GM18951 (cell line): ENCODE measurements at regions not wholly inside any gene's neighbourhood (a gene's known extent, or its start where the extent isn't known, plus 50 kb on each side); places are given as distances from the start of the nearest gene placed in this dataset.
"Not testable (repeated sequence)": the region's sequence is repeated elsewhere in the genome, so short reads cannot be mapped to it uniquely, and the experiment has no call there.

Source experiments
- POLR2A ChIP-seq: IDR thresholded peaks from 4 replicates; pipeline ENCODE4 v1.6.1; 2011; ENCODE audit warnings: mild to moderate bottlenecking; ENCODE audit not compliant: insufficient read length, insufficient read depth; ENCODE audit errors: extremely low read depth
- in situ Hi-C: fragments of 300-500 bp; cut with MboI; formaldehyde crosslinking; loops from one replicate; pipeline ENCODE4 v1.12.0; 2022; ENCODE audit warnings: low sequenced_read_pairs, mixed read lengths, inconsistent platforms; ENCODE audit not compliant: unreplicated experiment

DNA sequence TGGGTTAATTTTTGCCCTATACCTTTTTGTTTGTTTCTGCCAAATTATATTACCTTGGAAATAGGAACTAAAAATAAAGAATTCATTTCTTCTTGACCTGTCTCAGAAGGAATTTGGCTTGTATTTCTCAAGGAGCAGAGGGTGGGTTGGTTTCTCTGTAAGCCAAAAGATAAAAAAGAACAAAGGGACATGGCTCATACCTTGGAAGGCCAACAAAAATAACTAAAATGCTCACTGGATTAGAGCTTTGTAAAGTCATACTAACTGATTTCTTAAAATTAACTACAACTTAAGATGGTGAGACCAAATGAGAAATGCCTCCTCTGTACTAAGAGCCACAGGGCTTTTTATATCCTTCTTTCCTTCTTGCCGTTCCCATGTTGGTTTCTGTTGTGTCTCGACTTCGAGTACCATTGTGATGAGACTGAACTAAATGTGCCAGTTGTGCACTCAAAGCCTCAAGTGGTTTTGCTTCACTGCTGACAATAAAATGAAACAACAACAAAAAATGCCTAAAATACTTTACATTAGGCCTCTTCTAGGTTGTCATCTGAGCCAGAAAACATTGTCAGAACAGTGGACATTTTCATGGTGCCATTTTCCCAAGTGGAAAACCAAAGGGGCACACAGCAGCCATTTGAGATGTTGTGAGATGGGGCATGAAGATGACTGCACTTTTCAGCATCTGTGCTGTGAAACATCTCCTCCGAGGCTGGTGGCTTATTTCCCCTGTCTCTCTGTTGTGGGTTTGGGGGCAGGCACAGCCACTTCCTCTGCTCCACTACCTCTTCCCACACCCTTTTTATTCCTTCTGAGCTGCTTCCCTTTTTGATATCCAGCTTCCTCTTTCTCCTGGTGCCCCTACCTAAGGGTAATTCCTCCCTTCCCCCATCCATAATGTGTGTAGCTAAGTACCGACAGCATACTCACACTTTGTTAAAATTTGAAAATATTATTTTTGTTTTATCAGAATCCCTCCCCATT lies 51.8 kb upstream of the AGR3 start:
- TF ChIP-seq POLR2A = no peak
- in situ Hi-C loops = no loop called here

DNA sequence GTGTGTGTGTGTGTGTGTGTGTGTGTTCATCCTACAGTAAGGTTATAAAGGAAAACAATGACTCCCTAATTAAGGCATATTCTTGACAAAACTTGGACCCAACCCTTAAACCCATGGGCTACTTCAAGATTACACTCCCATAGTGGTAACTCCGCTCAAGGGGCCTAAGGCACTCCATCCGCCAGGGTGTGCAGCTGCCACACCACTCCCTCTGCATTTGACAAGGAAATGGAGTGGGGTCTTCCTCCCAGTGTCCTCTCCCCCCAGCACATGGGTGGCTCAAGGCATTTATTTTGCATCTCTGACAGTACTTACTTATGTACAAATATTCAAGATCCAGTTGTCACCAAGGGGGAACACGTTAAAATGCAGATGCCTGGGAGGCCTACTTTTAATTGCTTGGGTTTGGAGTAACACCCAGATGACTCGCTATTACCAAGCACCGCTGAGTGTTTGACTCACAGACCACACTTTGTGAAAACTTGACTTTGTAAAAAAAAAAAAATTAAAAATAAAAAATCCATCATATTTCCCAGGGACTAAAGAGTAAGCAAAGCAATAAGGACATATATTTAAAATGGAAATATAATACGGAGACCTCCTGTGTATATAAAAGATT lies 53.0 kb upstream of the AGR3 start:
- TF ChIP-seq POLR2A = no peak
- in situ Hi-C loops = no loop called here

DNA sequence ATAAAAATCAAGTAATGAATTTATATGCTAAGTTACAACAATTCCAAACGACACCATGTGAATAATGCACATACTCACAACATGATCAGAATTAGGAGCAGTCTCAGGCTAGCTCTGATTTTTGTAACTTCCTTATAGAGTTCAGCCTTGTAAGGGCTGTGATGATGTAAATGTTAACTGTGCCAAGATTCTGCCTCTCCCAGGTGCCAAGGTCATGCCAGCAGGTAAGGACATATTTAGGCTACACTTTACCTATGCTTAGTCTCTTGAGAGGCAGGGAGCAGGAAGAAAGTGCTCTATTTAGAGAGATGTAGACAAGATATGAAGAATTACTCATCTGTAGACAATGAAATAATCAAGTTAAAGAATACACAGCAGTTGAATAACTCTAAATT lies 53.6 kb upstream of the AGR3 start:
- in situ Hi-C loops = no loop called here
- TF ChIP-seq POLR2A = no peak

DNA sequence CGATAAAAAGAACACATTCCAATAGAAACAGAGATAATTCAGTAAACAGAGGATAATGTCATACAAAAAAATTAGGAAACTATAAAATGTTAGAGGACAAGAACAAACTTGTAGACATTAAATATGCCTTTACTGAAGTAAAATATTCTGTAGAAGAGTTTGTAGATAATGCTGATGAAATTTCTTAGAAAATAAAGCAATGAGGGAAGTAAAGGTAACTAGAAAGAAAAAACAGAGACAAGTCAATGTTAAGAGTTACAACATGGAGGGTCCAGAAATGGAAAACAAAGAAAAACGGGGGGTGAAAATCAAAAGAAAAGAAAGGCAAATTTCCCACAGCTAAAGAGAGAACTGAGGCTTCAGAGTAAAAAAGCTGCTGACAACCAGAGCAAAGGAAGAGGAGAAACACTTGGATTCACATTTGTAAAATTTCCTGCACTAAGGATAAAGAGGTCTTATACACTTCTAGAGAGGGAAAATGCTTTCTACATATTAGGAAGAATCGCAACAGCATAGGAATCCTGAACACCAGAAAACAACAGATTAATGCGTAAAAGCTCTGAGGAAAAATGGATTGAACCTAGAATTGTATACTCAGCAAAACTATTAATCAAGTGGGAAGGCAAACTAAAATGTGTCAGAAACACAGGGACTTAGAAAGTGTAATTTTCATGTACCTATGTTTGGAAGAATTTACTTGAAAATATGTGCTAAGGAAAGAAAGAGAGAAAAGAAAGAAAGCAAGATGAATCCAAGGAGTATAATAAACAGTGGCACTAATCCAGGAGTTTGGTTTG lies 55.0 kb upstream of the AGR3 start:
- in situ Hi-C loops = no loop called here
- no peak for TF ChIP-seq POLR2A

DNA sequence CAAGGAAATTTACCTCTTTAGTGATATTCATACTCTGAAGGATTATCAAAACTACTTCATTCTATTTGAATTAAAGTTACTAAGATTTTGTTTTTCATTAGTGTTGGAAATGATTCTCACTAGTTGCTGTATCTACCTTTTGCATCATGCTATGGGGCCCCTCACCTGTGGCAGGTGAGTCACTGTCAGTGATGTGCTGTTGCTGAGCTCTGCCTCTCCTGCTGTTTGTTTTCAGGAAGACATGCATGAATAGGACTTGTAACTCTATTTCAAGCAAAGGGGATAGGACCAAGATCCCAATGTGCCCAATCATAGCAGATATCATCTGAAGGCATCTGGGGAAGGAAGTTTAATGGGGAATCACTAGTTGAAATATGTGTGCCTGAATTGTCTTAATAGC lies 57.4 kb upstream of the AGR3 start:
- in situ Hi-C loops = no loop called here
- TF ChIP-seq POLR2A = no peak

DNA sequence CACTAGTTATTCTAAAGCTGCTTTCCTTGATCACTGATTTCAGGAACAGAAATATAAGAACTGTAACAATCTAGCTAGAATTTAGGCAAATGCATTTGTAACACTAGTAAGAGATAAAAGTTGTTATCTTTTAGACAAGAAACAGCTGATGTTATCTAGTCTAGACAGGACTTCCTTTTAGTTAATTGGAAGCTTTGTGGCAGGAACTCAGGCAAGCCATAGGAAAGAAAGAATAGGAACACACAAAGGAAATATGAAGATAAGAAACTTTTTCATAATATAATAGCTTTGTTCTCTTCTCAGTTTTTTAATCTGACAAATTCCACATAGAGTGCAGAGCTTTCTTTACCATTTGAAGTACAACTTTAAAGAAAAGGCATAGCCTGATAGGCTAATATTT lies 59.0 kb upstream of the AGR3 start:
- no peak for TF ChIP-seq POLR2A
- in situ Hi-C loops = no loop called here

DNA sequence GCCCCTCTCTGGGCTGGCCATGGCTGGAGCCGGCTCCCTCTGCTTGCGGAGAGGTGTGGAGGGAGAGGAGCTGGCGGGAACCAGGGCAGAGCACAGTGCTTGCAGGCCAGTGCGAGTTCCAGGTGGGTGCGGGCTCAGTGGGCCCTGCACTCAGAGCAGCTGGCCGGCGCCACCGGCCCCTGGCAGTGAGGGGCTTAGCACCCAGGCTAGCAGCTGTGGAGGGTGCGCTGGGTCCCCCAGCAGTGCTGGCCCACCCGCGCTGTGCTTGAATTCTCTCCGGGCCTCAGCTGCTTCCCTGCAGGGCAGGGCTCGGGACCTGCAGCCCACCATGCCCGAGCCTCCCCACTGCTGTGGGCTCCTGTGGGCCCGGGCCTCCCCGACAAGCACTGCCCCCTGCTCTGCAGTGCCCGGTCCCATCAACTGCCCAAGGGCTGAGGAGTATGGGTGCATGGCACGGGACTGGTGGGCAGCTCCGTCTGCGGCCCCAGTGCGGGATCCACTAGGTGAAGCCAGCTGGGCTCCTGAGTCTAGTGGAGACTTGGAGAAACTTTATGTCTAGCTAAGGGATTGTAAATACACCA lies 61.2 kb upstream of the AGR3 start:
- in situ Hi-C loops = no loop called here
- no peak for TF ChIP-seq POLR2A

DNA sequence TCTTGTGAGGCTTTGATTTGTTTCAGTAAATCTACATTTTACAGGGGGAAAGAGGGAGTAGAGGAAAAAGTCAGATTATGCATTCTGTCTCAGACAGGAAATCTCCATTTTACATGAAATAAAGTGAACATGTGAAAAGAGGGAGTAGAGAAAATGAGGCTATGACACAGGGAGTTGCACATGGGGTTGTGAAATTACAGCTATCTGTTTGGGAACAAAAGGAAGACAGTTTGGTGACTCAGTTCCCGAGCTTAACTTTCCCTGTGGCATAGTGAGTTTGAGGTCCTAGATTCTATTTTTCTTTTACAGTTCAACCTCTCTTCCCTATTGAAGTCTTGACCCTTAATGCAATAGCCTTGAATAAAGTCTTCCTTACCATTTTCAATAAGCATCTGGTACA lies 63.2 kb upstream of the AGR3 start:
- in situ Hi-C loops = no loop called here
- TF ChIP-seq POLR2A = no peak

DNA sequence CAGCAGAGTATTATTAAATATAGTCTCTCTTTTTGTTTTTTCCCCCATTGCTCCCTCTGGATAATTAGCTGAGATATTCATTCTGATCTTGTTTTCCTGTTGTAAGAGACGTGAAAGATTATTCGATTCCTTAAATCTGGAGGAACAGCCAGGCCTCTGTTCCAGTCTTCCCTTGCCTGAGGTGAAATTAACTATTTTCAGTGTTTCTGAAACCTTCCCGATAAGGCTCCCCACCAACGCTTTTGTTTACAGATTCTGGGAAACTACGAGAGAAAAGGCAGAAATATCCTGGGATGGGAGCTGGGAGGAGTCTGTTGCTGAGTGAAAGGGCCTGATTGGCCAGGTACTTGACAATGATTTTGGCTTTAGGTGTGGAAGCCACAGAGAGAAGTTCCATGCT lies 63.6 kb upstream of the AGR3 start:
- in situ Hi-C loops = no loop called here
- TF ChIP-seq POLR2A = no peak

DNA sequence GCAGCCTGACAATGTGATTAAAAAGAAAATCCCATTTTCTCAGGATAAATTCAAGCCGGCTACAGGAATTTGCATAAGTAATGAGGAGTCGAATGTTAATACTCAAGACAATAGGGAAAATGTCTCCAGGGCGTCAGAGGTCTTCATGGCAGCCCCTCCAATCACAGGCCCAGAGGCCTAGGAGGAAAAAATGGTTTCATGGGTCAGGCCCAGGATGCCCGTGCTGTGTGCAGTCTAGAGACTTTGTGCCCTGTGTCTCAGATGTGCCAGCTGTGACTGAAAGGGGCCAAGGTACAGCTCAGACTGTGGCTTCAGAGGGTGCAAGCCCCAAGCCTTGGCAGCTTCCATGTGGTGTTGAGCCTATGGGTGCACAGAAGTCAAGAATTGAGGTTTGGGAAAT lies 66.3 kb upstream of the AGR3 start:
- in situ Hi-C loops = not testable (repeated sequence)

DNA sequence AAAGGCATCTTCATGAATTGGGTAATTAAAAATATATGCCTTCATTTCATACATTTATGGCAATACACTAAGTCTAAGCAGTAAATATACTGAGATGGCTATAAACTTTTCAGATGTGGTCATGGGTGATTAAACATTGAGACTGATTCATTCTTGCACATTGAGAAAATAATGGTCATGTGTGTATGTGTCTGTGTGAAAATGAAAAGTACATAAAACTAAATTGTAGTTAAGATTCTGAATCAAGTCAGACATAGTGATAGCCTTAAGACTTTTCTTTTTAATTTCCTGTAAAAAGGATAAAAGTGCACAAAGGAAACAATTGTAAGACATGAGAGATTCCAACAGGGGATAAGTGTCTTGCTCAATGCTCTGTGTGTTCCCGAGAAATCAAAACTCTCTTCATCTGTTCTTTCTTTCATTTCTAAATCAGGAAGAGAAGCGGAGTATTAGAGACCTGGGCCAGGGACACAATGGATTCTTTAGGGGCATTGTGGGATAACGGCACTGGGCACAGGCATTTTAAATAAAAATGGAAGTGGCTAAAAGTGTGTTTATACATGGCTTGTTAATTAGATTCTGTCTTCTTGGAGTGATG lies 69.8 kb upstream of the AGR3 start:
- in situ Hi-C loops = no loop called here
- no peak for TF ChIP-seq POLR2A

DNA sequence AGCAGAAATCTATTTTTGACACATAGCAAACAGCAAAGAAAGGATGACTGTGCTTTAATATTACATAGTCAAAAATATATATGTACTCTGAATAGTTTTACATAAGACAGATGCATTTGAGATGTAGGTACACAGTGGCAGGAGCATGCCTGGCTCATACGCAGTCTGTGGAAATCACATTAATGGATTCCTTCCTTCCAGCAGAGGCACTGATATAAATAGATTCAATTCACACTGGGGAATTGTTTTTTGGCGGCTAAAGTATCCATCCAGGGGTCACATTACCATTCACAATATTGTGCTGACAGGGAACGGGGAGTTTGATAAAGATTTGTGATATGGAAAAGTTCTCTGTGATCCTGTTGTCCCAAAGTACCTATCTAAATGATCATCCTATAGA lies 72.5 kb upstream of the AGR3 start:
- in situ Hi-C loops = no loop called here
- TF ChIP-seq POLR2A = no peak

DNA sequence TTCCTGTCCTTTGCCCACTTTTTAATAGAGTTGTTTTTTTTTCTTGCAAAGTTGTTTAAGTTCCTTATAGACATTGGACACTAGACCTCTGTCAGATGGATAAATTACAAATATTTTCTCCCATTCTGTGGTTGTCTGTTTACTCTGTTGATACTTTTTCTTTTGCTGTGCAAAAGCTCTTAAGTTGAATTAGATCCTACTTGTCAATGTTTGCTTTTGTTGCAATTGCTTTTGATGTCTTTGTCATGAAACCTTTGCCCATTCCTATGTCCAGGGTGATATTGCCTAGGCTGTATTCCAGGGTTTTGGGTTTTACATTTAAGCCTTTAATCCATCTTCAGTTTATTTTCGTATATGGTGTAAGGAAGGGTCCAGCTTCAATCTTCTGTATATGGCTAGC lies 76.9 kb upstream of the AGR3 start:
- TF ChIP-seq POLR2A = no peak
- in situ Hi-C loops = no loop called here
